DOHH2 (cell line): ENCODE measurements at regions not wholly inside any gene's neighbourhood (a gene's known extent, or its start where the extent isn't known, plus 50 kb on each side); places are given as distances from the start of the nearest gene placed in this dataset.

ENCODE experiments used
- H3F3A ChIP-seq: fragments of 200-600 bp; sonication (generic), shearing (Covaris generic); 2 replicates; pipeline ENCODE4 v1.6.0; 2016; ENCODE audit warnings: antibody characterized with exemption, mild to moderate bottlenecking; ENCODE audit not compliant: control insufficient read depth, insufficient read depth
- H3K27ac ChIP-seq: fragments of 200-600 bp; sonication (generic); 2 replicates; pipeline ENCODE4 v1.5.1; 2014; ENCODE audit warnings: low read depth, mild to moderate bottlenecking, low read length, moderate library complexity
- H3K27me3 ChIP-seq: fragments of 200-600 bp; sonication (generic); 2 replicates; pipeline ENCODE4 v1.6.1; 2014; ENCODE audit warnings: mild to moderate bottlenecking, low read length, mixed read lengths; ENCODE audit not compliant: control insufficient read depth
- H3K36me3 ChIP-seq: fragments of 200-600 bp; sonication (generic); 2 replicates; pipeline ENCODE4 v1.6.1; 2014; ENCODE audit warnings: mild to moderate bottlenecking, low read length, moderate library complexity, mixed read lengths; ENCODE audit not compliant: control insufficient read depth
- H3K4me1 ChIP-seq: fragments of 200-600 bp; sonication (generic); 2 replicates; pipeline ENCODE4 v1.6.1; 2014; ENCODE audit warnings: mild to moderate bottlenecking, low read length, mixed read lengths; ENCODE audit not compliant: control insufficient read depth
- H3K4me2 ChIP-seq: fragments of 200-600 bp; sonication (generic); 2 replicates; pipeline ENCODE4 v1.6.0; 2014; ENCODE audit warnings: mild to moderate bottlenecking, low read length, moderate library complexity
- H3K4me3 ChIP-seq: fragments of 200-600 bp; sonication (generic); 2 replicates; pipeline ENCODE4 v1.5.1; 2014; ENCODE audit warnings: mild to moderate bottlenecking, low read length, mixed read lengths
- H3K79me2 ChIP-seq: fragments of 200-600 bp; sonication (generic); 2 replicates; pipeline ENCODE4 v1.6.1; 2014; ENCODE audit warnings: mild to moderate bottlenecking, low read length, mixed read lengths; ENCODE audit not compliant: control insufficient read depth
- H3K9me2 ChIP-seq: fragments of 200-600 bp; sonication (generic); replicated peaks from 2 replicates; pipeline ENCODE4 v1.6.1; 2014; ENCODE audit warnings: mild to moderate bottlenecking, low read length, mixed read lengths; ENCODE audit not compliant: control insufficient read depth
- H3K9me3 ChIP-seq: fragments of 200-600 bp; sonication (generic); 2 replicates; pipeline ENCODE4 v1.6.1; 2014; ENCODE audit warnings: antibody characterized with exemption, low read length, mixed read lengths; ENCODE audit not compliant: control insufficient read depth, insufficient read depth
- H4K20me1 ChIP-seq: fragments of 200-600 bp; sonication (generic); 2 replicates; pipeline ENCODE4 v1.6.0; 2014; ENCODE audit warnings: low read depth, mild to moderate bottlenecking, antibody characterized with exemption, low read length, moderate library complexity; ENCODE audit not compliant: control insufficient read depth, insufficient read depth
- CTCF ChIP-seq: fragments of 200-600 bp; sonication (generic); IDR thresholded peaks from one replicate; pipeline ENCODE4 v1.5.1; 2014; ENCODE audit warnings: antibody characterized with exemption, mild to moderate bottlenecking, low read depth, low read length; ENCODE audit not compliant: poor library complexity, severe bottlenecking
- EZH2phosphoT487 ChIP-seq: fragments of 200-600 bp; sonication (generic); IDR thresholded peaks from 2 replicates; pipeline ENCODE4 v1.6.1; 2017; ENCODE audit warnings: borderline replicate concordance, mild to moderate bottlenecking, antibody characterized with exemption, low read length, moderate library complexity, mixed read lengths

GRCh38 chr12:116482859-116483258, 76.3 kb upstream of the MAP1LC3B2 start:
- Histone ChIP-seq H4K20me1 (no peaks in the 10 kb centered on the region), H3K4me3 (no peak overlapping the region), H3K27me3 (no peaks in the 10 kb centered on the region), H3K27ac (no peak overlapping the region), H3K9me2 (no peaks in the 10 kb centered on the region), H3K79me2 (no peaks in the 10 kb centered on the region), H3K4me1 (no peaks in the 10 kb centered on the region), H3K9me3 (no peaks in the 10 kb centered on the region), H3K4me2 (no peak overlapping the region), H3F3A (no peaks in the 10 kb centered on the region), H3K36me3 (no peaks in the 10 kb centered on the region)
- TF ChIP-seq CTCF (no peak), EZH2phosphoT487 (no peak)

- Histone ChIP-seq H3K27me3 (no peaks in the 10 kb centered on the region), H3K9me3 (no peaks in the 10 kb centered on the region), H3K27ac (no peak overlapping the region), H4K20me1 (no peaks in the 10 kb centered on the region), H3F3A (no peaks in the 10 kb centered on the region), H3K4me1 (no peaks in the 10 kb centered on the region), H3K36me3 (no peaks in the 10 kb centered on the region), H3K9me2 (no peaks in the 10 kb centered on the region), H3K4me2 (no peak overlapping the region), H3K79me2 (no peaks in the 10 kb centered on the region), H3K4me3 (no peak overlapping the region)
- TF ChIP-seq CTCF (no peak), EZH2phosphoT487 (no peak)
Observed at GRCh38 chr12:116483959-116484750, 75.0 kb upstream of the MAP1LC3B2 start.

GRCh38 chr12:116484807-116485206, 74.4 kb upstream of the MAP1LC3B2 start:
- H3K79me2 ChIP-seq, result no peaks in the 10 kb centered on the region

More at GRCh38 chr12:116484807-116485206, 74.4 kb upstream of the MAP1LC3B2 start:
- no peaks in the 10 kb centered on the region for H3K36me3 ChIP-seq
- H3K27me3 ChIP-seq, result no peaks in the 10 kb centered on the region
- no peak overlapping the region for H3K27ac ChIP-seq
- no peaks in the 10 kb centered on the region for H4K20me1 ChIP-seq
- TF ChIP-seq EZH2phosphoT487 (no peak), CTCF (no peak)
- H3K9me2 ChIP-seq, result no peaks in the 10 kb centered on the region
- H3K9me3 ChIP-seq, result no peaks in the 10 kb centered on the region
- no peak overlapping the region for H3K4me3 ChIP-seq
- no peak overlapping the region for H3K4me2 ChIP-seq
- no peaks in the 10 kb centered on the region for H3F3A ChIP-seq
- H3K4me1 ChIP-seq, result no peaks in the 10 kb centered on the region
